DND-41 (cell line): ENCODE measurements at regions not wholly inside any gene's neighbourhood (a gene's known extent, or its start where the extent isn't known, plus 50 kb on each side); places are given as distances from the start of the nearest gene placed in this dataset.

Source experiments
- ATAC-seq: fragments of 200-7000 bp; cut with Tn5 transposase; 3 replicates; pipeline ENCODE4 v1.9.1; 2021; ENCODE audit warnings: low read depth; ENCODE audit not compliant: insufficient read depth
- DNase-seq: peaks from one replicate; pipeline ENCODE4 v3.0.0-alpha.2; 2020
- H2AFZ ChIP-seq: 2 replicates; pipeline ENCODE4 v1.6.0; 2012; ENCODE audit warnings: low read depth, low read length
- H3K27ac ChIP-seq: 2 replicates; pipeline ENCODE4 v1.5.1; 2012; ENCODE audit warnings: low read length, inconsistent platforms
- H3K27me3 ChIP-seq: fragments of 200-600 bp; sonication (generic); 2 replicates; pipeline ENCODE4 v1.6.0; 2012; ENCODE audit warnings: low read length, mild to moderate bottlenecking, inconsistent platforms; ENCODE audit not compliant: insufficient read depth, poor library complexity
- H3K36me3 ChIP-seq: 2 replicates; pipeline ENCODE4 v1.5.1; 2012; ENCODE audit warnings: low read length, inconsistent platforms; ENCODE audit not compliant: insufficient read depth
- H3K4me1 ChIP-seq: 2 replicates; pipeline ENCODE4 v1.5.1; 2012; ENCODE audit warnings: mild to moderate bottlenecking, low read length; ENCODE audit not compliant: insufficient read depth
- H3K4me2 ChIP-seq: 2 replicates; pipeline ENCODE4 v1.6.0; 2012; ENCODE audit warnings: mild to moderate bottlenecking, moderate library complexity, low read length, inconsistent platforms; ENCODE audit not compliant: insufficient read depth
- H3K4me3 ChIP-seq, 2 experiments: fragments of 200-600 bp in 1 of 2; shearing (Covaris generic) in 1 of 2; 2 replicates each; pipeline ENCODE4 v1.5.1; 2012 to 2016; ENCODE audit warnings: inconsistent platforms in 2 of 2, low read length in 2 of 2, mild to moderate bottlenecking in 2 of 2, low read depth in 1 of 2, moderate library complexity in 1 of 2
- H3K79me2 ChIP-seq: 2 replicates; pipeline ENCODE4 v1.6.0; 2012; ENCODE audit warnings: low read length, inconsistent platforms; ENCODE audit not compliant: insufficient read depth
- H3K9ac ChIP-seq: 2 replicates; pipeline ENCODE4 v1.6.0; 2012; ENCODE audit warnings: low read depth, mild to moderate bottlenecking, inconsistent platforms, low read length, moderate library complexity
- H3K9me3 ChIP-seq: 2 replicates; pipeline ENCODE4 v1.5.1; 2012; ENCODE audit warnings: low read length, moderate library complexity, mild to moderate bottlenecking, inconsistent platforms; ENCODE audit not compliant: insufficient read depth, severe bottlenecking
- H4K20me1 ChIP-seq: 2 replicates; pipeline ENCODE4 v1.6.0; 2012; ENCODE audit warnings: low read length; ENCODE audit not compliant: insufficient read depth
- EZH2 ChIP-seq: IDR thresholded peaks from 3 replicates; pipeline ENCODE4 v1.6.1; 2012; ENCODE audit warnings: borderline replicate concordance, low read depth, mild to moderate bottlenecking, moderate library complexity, low read length, inconsistent platforms; ENCODE audit not compliant: severe bottlenecking
- TF ChIP-seq, protein P1 (sequence below): IDR thresholded peaks from 2 replicates; pipeline ENCODE4 v1.5.1; 2012; ENCODE audit warnings: borderline replicate concordance, low read length, moderate library complexity, mild to moderate bottlenecking; ENCODE audit not compliant: poor library complexity, severe bottlenecking; ENCODE audit errors: extremely low read depth

DNA sequence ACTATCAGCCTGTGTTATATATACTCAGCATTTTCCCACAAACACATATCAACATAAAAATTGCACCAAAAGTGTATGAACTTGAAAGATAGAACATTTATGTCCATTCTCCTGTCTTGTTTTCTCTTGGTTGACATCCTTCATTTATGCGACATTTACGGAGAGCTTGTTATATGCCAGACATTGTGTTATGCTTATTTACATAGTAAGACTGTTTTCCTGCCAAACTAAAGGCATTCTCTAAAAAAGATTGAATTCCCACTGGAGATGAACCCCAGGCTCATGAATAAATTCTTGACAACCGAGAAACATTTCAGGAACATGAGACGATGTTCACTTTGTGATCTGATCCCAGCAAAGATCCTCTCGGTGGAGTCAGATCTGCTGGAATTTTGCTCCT is 131.0 kb downstream of the RAP2A start:
- H2AFZ ChIP-seq: no peak overlapping the region
- H3K4me1 ChIP-seq: no peaks in the 10 kb centered on the region
- peaks cover 4% of the 10 kb centered on the region for H3K27me3 ChIP-seq
- H3K9me3 ChIP-seq: no peaks in the 10 kb centered on the region
- no peak for TF ChIP-seq EZH2
- TF ChIP-seq, protein P1, sequence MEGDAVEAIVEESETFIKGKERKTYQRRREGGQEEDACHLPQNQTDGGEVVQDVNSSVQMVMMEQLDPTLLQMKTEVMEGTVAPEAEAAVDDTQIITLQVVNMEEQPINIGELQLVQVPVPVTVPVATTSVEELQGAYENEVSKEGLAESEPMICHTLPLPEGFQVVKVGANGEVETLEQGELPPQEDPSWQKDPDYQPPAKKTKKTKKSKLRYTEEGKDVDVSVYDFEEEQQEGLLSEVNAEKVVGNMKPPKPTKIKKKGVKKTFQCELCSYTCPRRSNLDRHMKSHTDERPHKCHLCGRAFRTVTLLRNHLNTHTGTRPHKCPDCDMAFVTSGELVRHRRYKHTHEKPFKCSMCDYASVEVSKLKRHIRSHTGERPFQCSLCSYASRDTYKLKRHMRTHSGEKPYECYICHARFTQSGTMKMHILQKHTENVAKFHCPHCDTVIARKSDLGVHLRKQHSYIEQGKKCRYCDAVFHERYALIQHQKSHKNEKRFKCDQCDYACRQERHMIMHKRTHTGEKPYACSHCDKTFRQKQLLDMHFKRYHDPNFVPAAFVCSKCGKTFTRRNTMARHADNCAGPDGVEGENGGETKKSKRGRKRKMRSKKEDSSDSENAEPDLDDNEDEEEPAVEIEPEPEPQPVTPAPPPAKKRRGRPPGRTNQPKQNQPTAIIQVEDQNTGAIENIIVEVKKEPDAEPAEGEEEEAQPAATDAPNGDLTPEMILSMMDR: no peak
- DNase-seq: no peak
- H3K36me3 ChIP-seq: no peaks in the 10 kb centered on the region
- no peak for ATAC-seq
- no peak overlapping the region for H3K9ac ChIP-seq
- H3K4me3 ChIP-seq: no peak overlapping the region
- no peak overlapping the region for H3K27ac ChIP-seq
- no peaks in the 10 kb centered on the region for H3K79me2 ChIP-seq
- H3K4me2 ChIP-seq: no peak overlapping the region
- no peaks in the 10 kb centered on the region for H4K20me1 ChIP-seq

DNA sequence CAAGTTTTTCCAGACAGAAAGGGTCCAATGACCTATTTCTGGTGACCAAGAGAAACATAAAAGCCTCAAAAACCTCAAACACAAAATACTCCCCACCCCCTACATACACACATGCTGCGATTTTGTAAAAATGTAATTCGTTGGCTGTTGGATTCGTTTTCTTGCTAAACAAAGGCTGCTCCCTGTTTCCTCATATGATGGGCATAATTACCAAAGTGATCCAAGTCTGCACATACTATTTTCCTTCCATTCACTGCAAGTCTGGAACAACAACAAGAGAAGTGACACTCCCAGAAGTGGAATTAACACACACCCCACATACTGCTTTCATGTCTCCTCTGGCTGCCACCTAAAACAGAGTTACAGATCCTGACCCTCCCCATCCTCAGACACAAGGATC is 131.9 kb downstream of the RAP2A start:
- TF ChIP-seq, protein P1: no peak
- no peak for TF ChIP-seq EZH2
- H3K4me2 ChIP-seq: no peak overlapping the region
- H3K9ac ChIP-seq: no peak overlapping the region
- H3K27me3 ChIP-seq: peaks cover 8% of the 10 kb centered on the region
- H3K36me3 ChIP-seq: no peaks in the 10 kb centered on the region
- no peak for DNase-seq
- no peaks in the 10 kb centered on the region for H3K9me3 ChIP-seq
- no peaks in the 10 kb centered on the region for H3K4me1 ChIP-seq
- H4K20me1 ChIP-seq: no peaks in the 10 kb centered on the region
- H2AFZ ChIP-seq: no peak overlapping the region
- H3K79me2 ChIP-seq: no peaks in the 10 kb centered on the region
- H3K27ac ChIP-seq: no peak overlapping the region
- no peak for ATAC-seq
- H3K4me3 ChIP-seq: no peak overlapping the region

DNA sequence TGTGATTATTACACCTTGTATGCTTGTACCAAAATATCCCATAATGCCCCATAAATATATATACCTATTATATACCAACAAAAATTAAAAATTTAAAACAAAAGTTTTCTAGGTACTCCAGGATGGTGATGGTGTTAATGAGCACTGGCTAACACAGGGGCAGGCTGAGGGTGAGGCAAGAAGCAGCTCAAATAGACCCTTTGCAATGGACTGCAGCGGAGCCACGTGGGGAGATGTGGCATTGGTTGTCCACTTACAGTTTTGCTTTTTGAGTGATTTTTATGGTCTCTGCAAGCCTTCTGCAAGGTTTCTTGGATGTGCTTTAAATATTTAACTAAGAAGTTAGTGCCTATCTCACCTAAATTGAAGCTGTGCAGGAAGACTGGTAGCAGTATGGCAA is 132.9 kb downstream of the RAP2A start:
- Histone ChIP-seq H2AFZ (no peak overlapping the region), H3K27me3 (peaks cover 8% of the 10 kb centered on the region), H4K20me1 (no peaks in the 10 kb centered on the region), H3K36me3 (no peaks in the 10 kb centered on the region), H3K9me3 (no peaks in the 10 kb centered on the region), H3K27ac (no peak overlapping the region), H3K9ac (no peak overlapping the region), H3K79me2 (no peaks in the 10 kb centered on the region), H3K4me3 (no peak overlapping the region), H3K4me2 (no peak overlapping the region), H3K4me1 (no peaks in the 10 kb centered on the region)
- ATAC-seq (no peak), DNase-seq (no peak)
- TF ChIP-seq, protein P1: no peak
- TF ChIP-seq EZH2: no peak

DNA sequence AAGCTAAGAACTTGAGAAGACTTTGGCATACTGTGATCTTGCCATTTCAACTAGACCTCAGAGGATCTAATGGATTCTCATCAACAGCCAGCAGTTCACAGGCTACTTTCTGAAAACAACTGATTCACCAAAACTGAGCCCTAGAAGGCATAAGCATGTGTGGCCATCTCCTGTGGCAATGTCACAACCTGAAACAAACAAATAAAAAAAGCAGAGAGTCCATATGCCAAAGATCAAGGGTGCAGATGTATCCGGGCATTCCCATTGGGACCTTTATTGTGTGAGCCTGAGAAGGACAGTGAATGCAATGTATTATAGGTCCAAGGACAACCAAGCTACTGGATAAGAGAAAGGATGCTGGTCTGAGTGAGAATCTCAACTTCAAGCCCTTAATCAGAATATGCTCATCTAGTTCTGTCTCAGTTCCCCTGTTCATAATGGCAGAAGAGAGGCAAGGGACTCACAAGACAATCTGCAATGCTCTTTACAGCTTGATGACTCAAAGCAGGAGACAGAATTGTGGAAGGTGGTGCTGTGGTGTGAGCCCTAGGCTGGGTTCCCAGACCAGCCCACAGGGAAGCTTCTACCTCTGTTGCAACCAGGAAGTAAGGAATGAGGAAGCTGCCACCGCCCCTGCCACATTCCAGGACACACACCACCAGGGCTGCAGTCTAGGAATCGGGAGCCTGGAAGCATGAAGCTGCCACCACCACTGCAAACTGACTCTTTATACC is 133.7 kb downstream of the RAP2A start:
- TF ChIP-seq, protein P1: no peak
- TF ChIP-seq EZH2: no peak
- Histone ChIP-seq H3K79me2 (no peaks in the 10 kb centered on the region), H3K27ac (no peak overlapping the region), H4K20me1 (no peaks in the 10 kb centered on the region), H3K9ac (no peak overlapping the region), H2AFZ (no peak overlapping the region), H3K9me3 (no peaks in the 10 kb centered on the region), H3K4me1 (no peaks in the 10 kb centered on the region), H3K36me3 (no peaks in the 10 kb centered on the region), H3K4me2 (no peak overlapping the region), H3K4me3 (no peak overlapping the region), H3K27me3 (peaks cover 8% of the 10 kb centered on the region)
- no peak for ATAC-seq
- no peak for DNase-seq
